ENCODE measurements at regions not wholly inside any gene's neighbourhood (a gene's known extent, or its start where the extent isn't known, plus 50 kb on each side); places are given as distances from the start of the nearest gene placed in this dataset.
"Not testable (repeated sequence)": the region's sequence is repeated elsewhere in the genome, so short reads cannot be mapped to it uniquely, and the experiment has no call there.

GRCh38 chr5:33115467-33115866 is 325.3 kb upstream of the TARS1 start:
- no peak for TF ChIP-seq CTCF (conservative IDR thresholded peaks at IDR 0.05)
- no peak overlapping the region for H3K27ac ChIP-seq

DNA sequence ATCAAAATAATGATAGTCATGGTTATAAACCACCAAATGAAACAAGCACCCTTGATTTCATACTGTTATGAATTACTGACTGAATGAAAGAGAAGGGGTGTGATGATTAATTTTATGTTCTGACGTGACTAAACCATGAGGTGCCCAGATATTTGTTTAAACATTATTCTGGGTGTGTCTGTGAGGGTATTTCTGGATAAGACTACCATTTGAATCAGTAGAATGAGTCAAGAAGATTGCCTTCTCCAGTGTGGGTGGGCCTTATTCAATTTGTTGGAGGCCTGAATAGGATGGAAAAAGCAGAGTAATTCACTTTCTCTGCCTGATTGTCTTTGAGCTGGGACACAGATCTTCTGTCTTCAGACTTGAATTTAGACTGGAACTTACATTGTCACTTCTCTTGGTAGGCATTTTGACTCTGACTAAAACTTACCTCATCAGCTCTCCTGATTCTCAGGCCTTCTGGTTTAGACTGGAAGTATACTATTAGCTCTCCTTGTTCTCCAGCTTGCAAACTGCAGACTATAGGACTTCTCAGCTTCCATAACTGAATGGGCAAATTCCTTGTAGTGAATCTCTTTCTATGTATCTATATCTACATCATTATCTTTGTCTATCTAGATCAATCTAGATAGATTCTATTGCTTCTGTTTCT is 321.9 kb upstream of the TARS1 start:
- TF ChIP-seq CTCF (conservative IDR thresholded peaks at IDR 0.05): no peak
- H3K27ac ChIP-seq: no peak overlapping the region

DNA sequence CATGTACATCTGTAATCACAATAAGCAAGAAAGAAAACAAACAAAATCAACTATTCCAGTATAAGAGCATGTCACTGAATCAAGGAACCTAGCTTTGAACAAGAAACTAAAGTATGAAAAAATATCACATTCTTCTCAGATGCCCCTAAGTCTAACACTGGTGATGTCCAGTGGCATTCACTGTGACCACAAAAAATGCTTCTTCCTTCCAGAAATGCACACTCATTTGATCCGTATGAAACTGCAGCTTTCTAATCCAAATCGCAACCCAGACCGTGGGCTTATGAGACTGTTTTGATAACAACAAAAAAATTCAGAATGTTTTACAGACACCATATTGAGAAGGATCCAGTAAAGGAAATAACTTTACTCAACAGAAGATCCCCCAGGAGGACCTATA is 320.1 kb upstream of the TARS1 start:
- no peak for TF ChIP-seq CTCF (conservative IDR thresholded peaks at IDR 0.05)
- no peak overlapping the region for H3K27ac ChIP-seq

- no peak for TF ChIP-seq CTCF (conservative IDR thresholded peaks at IDR 0.05)
- no peak overlapping the region for H3K27ac ChIP-seq
Measured at GRCh38 chr5:33129309-33129708, 311.5 kb upstream of the TARS1 start.

- H3K27ac ChIP-seq: no peak overlapping the region
- no peak for TF ChIP-seq CTCF (conservative IDR thresholded peaks at IDR 0.05)
Measured at GRCh38 chr5:33136785-33137184, 304.0 kb upstream of the TARS1 start.

- not testable (repeated sequence) for H3K27ac ChIP-seq
Measured at GRCh38 chr5:33138145-33138544, 302.6 kb upstream of the TARS1 start.

GRCh38 chr5:33143405-33144123 is 297.2 kb upstream of the TARS1 start:
- H3K27ac ChIP-seq: no peak overlapping the region
- TF ChIP-seq CTCF (conservative IDR thresholded peaks at IDR 0.05): no peak

DNA sequence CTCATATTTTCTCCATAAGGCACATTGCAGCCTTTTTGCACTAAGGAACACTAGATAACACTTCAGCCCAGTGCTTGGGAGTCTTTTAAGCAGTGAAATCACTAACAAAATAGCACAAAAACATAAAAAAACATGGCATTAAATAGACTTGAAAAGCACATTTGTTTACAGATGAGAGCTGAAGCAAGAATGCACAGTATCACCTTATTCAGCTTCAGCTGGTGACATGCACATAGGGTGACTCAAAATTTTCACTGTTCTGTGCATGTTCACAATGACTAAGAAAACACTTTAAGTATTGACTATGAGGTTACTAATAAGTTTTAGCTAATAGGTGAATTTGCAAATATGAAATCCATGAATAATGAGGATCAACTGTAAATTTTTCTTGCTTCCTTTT is 293.9 kb upstream of the TARS1 start:
- no peak overlapping the region for H3K27ac ChIP-seq
- no peak for TF ChIP-seq CTCF (conservative IDR thresholded peaks at IDR 0.05)

Data from VCaP (cell line).